ENCODE measurements at regions not wholly inside any gene's neighbourhood (a gene's known extent, or its start where the extent isn't known, plus 50 kb on each side); places are given as distances from the start of the nearest gene placed in this dataset.

DNA sequence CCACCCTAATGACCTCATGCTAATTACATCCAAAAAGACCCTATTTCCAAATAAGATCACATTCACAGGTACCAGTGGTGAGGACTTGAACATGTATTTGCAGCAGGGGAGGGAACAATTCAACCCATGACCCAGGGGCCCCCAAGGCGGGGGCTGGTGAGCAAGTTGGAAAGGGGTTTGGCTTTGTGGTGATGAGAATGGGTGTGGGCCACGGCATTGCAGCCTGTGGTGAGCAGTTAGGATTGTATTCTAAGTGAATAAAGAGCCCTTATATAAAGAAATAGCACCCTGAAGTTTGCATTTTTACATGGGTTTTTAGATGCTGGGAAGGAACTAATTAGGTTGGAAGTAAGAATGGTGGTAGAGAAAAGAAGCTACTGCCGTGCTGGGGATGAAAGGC, 694.2 kb downstream of the EFNB2 start:
- TF ChIP-seq ZBTB7A (IDR thresholded peaks at IDR 0.05; ENCODE audit: low read depth) (no peak), NFIC (IDR thresholded peaks at IDR 0.05) (no peak)

DNA sequence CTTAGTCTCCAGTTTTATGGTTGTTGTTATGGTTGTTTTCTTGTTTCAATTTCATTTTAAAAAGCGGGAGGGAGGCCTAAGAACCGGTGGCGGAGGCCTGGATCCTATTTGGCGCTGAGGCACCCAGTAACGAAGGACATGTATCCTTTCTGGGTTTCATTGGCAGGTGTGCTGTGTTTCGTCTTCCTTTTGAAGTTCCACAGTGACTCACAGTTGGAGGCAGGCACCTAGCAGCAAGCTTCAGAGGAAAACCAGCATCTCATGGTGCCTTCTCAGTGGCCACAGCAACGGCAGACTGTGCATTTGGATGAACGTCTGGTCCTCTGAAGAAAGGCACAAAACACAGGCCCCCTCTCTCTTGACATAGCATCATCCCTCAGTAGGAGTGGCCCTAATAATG, 697.2 kb downstream of the EFNB2 start:
- TF ChIP-seq, protein P1, sequence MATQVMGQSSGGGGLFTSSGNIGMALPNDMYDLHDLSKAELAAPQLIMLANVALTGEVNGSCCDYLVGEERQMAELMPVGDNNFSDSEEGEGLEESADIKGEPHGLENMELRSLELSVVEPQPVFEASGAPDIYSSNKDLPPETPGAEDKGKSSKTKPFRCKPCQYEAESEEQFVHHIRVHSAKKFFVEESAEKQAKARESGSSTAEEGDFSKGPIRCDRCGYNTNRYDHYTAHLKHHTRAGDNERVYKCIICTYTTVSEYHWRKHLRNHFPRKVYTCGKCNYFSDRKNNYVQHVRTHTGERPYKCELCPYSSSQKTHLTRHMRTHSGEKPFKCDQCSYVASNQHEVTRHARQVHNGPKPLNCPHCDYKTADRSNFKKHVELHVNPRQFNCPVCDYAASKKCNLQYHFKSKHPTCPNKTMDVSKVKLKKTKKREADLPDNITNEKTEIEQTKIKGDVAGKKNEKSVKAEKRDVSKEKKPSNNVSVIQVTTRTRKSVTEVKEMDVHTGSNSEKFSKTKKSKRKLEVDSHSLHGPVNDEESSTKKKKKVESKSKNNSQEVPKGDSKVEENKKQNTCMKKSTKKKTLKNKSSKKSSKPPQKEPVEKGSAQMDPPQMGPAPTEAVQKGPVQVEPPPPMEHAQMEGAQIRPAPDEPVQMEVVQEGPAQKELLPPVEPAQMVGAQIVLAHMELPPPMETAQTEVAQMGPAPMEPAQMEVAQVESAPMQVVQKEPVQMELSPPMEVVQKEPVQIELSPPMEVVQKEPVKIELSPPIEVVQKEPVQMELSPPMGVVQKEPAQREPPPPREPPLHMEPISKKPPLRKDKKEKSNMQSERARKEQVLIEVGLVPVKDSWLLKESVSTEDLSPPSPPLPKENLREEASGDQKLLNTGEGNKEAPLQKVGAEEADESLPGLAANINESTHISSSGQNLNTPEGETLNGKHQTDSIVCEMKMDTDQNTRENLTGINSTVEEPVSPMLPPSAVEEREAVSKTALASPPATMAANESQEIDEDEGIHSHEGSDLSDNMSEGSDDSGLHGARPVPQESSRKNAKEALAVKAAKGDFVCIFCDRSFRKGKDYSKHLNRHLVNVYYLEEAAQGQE (IDR thresholded peaks at IDR 0.05; ENCODE audit: low read depth), result no peak
- TF ChIP-seq NFIC (IDR thresholded peaks at IDR 0.05) (no peak), ZBTB7A (IDR thresholded peaks at IDR 0.05; ENCODE audit: low read depth) (no peak), CREB1 (IDR thresholded peaks at IDR 0.05; ENCODE audit: low read depth) (no peak), RAD21 (IDR thresholded peaks at IDR 0.05; ENCODE audit: low read depth) (no peak), TEAD4 (IDR thresholded peaks at IDR 0.05) (no peak), TCF12 (IDR thresholded peaks at IDR 0.05; ENCODE audit: low read depth) (no peak)
- TF ChIP-seq, protein P2, sequence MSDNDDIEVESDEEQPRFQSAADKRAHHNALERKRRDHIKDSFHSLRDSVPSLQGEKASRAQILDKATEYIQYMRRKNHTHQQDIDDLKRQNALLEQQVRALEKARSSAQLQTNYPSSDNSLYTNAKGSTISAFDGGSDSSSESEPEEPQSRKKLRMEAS (IDR thresholded peaks at IDR 0.05), result no peak

DNA sequence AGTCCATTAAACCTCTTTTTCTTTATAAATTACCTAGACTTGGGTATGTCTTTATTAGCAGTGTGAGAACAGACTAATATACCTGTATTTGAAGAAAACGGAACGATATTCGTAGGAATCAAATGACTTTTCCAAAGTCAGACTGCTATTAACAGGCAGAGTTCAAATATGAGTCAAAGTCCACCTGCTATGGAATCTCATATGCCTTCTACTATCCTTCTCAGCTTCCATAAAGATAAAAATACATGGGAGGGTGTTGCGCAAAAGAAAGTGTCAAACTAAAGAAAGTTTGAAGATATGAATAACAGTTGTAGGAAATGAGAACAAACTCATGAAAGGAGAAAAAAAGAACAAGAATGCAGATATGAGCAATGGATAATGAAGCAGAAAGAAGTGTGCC, 704.6 kb downstream of the EFNB2 start:
- TF ChIP-seq EGR1 (IDR thresholded peaks at IDR 0.05) (no peak), FOXM1 (IDR thresholded peaks at IDR 0.05; ENCODE audit: borderline replicate concordance, low read depth) (no peak), CREB1 (IDR thresholded peaks at IDR 0.05; ENCODE audit: low read depth) (no peak), TCF12 (IDR thresholded peaks at IDR 0.05; ENCODE audit: low read depth) (no peak), EP300 (IDR thresholded peaks at IDR 0.05; ENCODE audit: borderline replicate concordance) (no peak), NFIC (IDR thresholded peaks at IDR 0.05) (no peak), TEAD4 (IDR thresholded peaks at IDR 0.05) (no peak), ZBTB7A (IDR thresholded peaks at IDR 0.05; ENCODE audit: low read depth) (no peak), CEBPB (IDR thresholded peaks at IDR 0.05) (no peak), YY1 (IDR thresholded peaks at IDR 0.05; ENCODE audit: low read depth) (no peak), RAD21 (IDR thresholded peaks at IDR 0.05; ENCODE audit: low read depth) (no peak), TAF1 (IDR thresholded peaks at IDR 0.05; ENCODE audit: low read depth) (no peak)
- TF ChIP-seq, protein P1 (IDR thresholded peaks at IDR 0.05; ENCODE audit: low read depth), result no peak
- TF ChIP-seq, protein P3, sequence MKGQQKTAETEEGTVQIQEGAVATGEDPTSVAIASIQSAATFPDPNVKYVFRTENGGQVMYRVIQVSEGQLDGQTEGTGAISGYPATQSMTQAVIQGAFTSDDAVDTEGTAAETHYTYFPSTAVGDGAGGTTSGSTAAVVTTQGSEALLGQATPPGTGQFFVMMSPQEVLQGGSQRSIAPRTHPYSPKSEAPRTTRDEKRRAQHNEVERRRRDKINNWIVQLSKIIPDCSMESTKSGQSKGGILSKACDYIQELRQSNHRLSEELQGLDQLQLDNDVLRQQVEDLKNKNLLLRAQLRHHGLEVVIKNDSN (IDR thresholded peaks at IDR 0.05), result no peak

DNA sequence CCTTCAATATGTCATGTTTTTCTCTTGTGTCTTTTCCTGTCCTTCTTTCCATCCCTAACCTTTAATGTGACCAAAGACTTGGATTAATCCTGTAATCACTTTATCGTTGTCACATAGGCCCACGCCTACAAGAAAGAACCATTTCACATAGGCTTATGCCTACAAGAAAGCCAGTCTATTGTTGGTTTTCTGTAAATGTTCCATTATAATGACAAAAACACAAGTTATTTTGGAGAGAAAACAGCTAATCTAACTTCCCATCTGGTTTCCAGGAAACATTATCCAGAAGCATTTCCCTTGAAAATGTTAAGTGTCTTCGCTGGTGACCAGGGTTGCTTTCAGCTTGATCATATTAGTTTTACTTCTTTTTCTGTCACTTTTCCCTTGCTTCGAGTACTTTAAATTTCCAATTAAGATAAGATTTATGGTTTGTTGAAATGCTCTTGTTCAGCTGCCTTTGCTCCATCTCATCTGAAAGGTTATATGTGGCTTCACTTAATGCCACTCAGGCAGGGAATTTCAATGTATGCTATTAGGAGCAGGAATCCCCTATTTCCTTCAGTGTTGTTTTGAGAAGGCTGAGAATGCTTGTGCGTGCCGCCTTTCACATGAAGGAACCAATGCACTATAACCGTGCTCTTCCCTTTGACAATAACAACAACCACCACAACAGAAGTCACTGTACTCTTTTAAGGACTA, 708.2 kb downstream of the EFNB2 start:
- TF ChIP-seq ZBTB7A (IDR thresholded peaks at IDR 0.05; ENCODE audit: low read depth) (no peak), CREB1 (IDR thresholded peaks at IDR 0.05; ENCODE audit: low read depth) (no peak), EP300 (IDR thresholded peaks at IDR 0.05; ENCODE audit: borderline replicate concordance) (no peak), YY1 (IDR thresholded peaks at IDR 0.05; ENCODE audit: low read depth) (no peak), TEAD4 (IDR thresholded peaks at IDR 0.05) (no peak), FOXM1 (IDR thresholded peaks at IDR 0.05; ENCODE audit: borderline replicate concordance, low read depth) (no peak), CEBPB (IDR thresholded peaks at IDR 0.05) (no peak), EGR1 (IDR thresholded peaks at IDR 0.05) (no peak), RAD21 (IDR thresholded peaks at IDR 0.05; ENCODE audit: low read depth) (no peak), TCF12 (IDR thresholded peaks at IDR 0.05; ENCODE audit: low read depth) (no peak), NFIC (IDR thresholded peaks at IDR 0.05) (no peak), TAF1 (IDR thresholded peaks at IDR 0.05; ENCODE audit: low read depth) (no peak)
- TF ChIP-seq, protein P1 (IDR thresholded peaks at IDR 0.05; ENCODE audit: low read depth), result no peak
- TF ChIP-seq, protein P2 (IDR thresholded peaks at IDR 0.05), result no peak
- TF ChIP-seq, protein P3 (IDR thresholded peaks at IDR 0.05), result no peak
